Urinary bladder (tissue), 3 donors: ENCODE measurements at regions not wholly inside any gene's neighbourhood (a gene's known extent, or its start where the extent isn't known, plus 50 kb on each side); places are given as distances from the start of the nearest gene placed in this dataset.

ENCODE experiments used
- DNase-seq: peaks from one replicate; pipeline ENCODE4 v3.0.0-alpha.2; 2015; ENCODE audit errors: extremely low spot score
- H3K27ac ChIP-seq: one replicate; pipeline ENCODE4 v1.5.1; 2013; ENCODE audit warnings: low read depth, mild to moderate bottlenecking, moderate library complexity
- H3K36me3 ChIP-seq: one replicate; pipeline ENCODE4 v1.6.1; 2013; ENCODE audit warnings: mild to moderate bottlenecking, moderate library complexity; ENCODE audit not compliant: insufficient read depth
- H3K4me1 ChIP-seq: one replicate; pipeline ENCODE4 v1.6.1; 2013; ENCODE audit warnings: mild to moderate bottlenecking, moderate library complexity; ENCODE audit not compliant: insufficient read depth
- H3K4me3 ChIP-seq: one replicate; pipeline ENCODE4 v1.5.1; 2013; ENCODE audit warnings: low read depth, low read length
- WGBS: extraction: QIAGEN DNeasy Blood & Tissue Kit; methylation state at CpG from one replicate; pipeline ENCODE4 v1.1.7; 2013; 5-methylcytosine and 5-hydroxymethylcytosine counted together
- donor health status: healthy with polysubstance abuse.
- donor health status: healthy.

- H3K4me1 ChIP-seq, result no peaks in the 10 kb centered on the region
- H3K27ac ChIP-seq, result no peak overlapping the region
- WGBS, result 91% methylated on average over 3 of the region's 3 CpGs
- no peaks in the 10 kb centered on the region for H3K36me3 ChIP-seq
- DNase-seq, result no peak
- no peak overlapping the region for H3K4me3 ChIP-seq
Observed at GRCh38 chr15:31444844-31445243, 118.2 kb downstream of the KLF13 start.

- Histone ChIP-seq H3K4me3 (no peak overlapping the region), H3K36me3 (no peaks in the 10 kb centered on the region), H3K27ac (no peak overlapping the region), H3K4me1 (no peaks in the 10 kb centered on the region)
- DNase-seq, result no peak
- 88% methylated on average over 7 of the region's 7 CpGs for WGBS
Observed at GRCh38 chr15:31446546-31446945, 119.9 kb downstream of the KLF13 start.

- H3K27ac ChIP-seq, result no peak overlapping the region
- no peaks in the 10 kb centered on the region for H3K4me1 ChIP-seq
- WGBS, result 72% methylated on average over 8 of the region's 8 CpGs
- no peaks in the 10 kb centered on the region for H3K36me3 ChIP-seq
- no peak overlapping the region for H3K4me3 ChIP-seq
- no peak for DNase-seq
Observed at GRCh38 chr15:31447931-31448634, 121.4 kb downstream of the KLF13 start.

- no peak overlapping the region for H3K4me3 ChIP-seq
- no peak overlapping the region for H3K27ac ChIP-seq
- H3K36me3 ChIP-seq, result no peaks in the 10 kb centered on the region
- no peaks in the 10 kb centered on the region for H3K4me1 ChIP-seq
- no peak for DNase-seq
- 35% methylated on average over 5 of the region's 5 CpGs for WGBS
Observed at GRCh38 chr15:31448635-31448979, 122.0 kb downstream of the KLF13 start.

- no peak for DNase-seq
- Histone ChIP-seq H3K36me3 (no peaks in the 10 kb centered on the region), H3K4me3 (no peak overlapping the region), H3K4me1 (no peaks in the 10 kb centered on the region), H3K27ac (no peak overlapping the region)
- WGBS, result 91% methylated on average over 36 of the region's 36 CpGs
Observed at GRCh38 chr15:31452595-31453557, 126.2 kb downstream of the KLF13 start.

- WGBS, result 96% methylated on average over 29 of the region's 29 CpGs
- Histone ChIP-seq H3K4me3 (no peak overlapping the region), H3K27ac (no peak overlapping the region), H3K36me3 (no peaks in the 10 kb centered on the region), H3K4me1 (no peaks in the 10 kb centered on the region)
- DNase-seq, result no peak
Observed at GRCh38 chr15:31453558-31454318, 127.1 kb downstream of the KLF13 start.

GRCh38 chr15:31455499-31455898, 128.9 kb downstream of the KLF13 start:
- H3K36me3 ChIP-seq, result no peaks in the 10 kb centered on the region
- 79% methylated on average over 1 of the region's 1 CpG for WGBS
- H3K27ac ChIP-seq, result no peak overlapping the region
- no peaks in the 10 kb centered on the region for H3K4me1 ChIP-seq
- no peak overlapping the region for H3K4me3 ChIP-seq
- DNase-seq, result no peak

- 85% methylated on average over 8 of the region's 8 CpGs for WGBS
- H3K4me1 ChIP-seq, result no peaks in the 10 kb centered on the region
- H3K27ac ChIP-seq, result no peak overlapping the region
- DNase-seq, result no peak
- H3K4me3 ChIP-seq, result no peak overlapping the region
- no peaks in the 10 kb centered on the region for H3K36me3 ChIP-seq
Observed at GRCh38 chr15:31456354-31457060, 129.9 kb downstream of the KLF13 start.

GRCh38 chr15:31457161-31457560, 130.5 kb downstream of the KLF13 start:
- H3K4me1 ChIP-seq, result no peaks in the 10 kb centered on the region
- no peak overlapping the region for H3K4me3 ChIP-seq
- no peak for DNase-seq
- H3K36me3 ChIP-seq, result no peaks in the 10 kb centered on the region
- H3K27ac ChIP-seq, result no peak overlapping the region
- 63% methylated on average over 5 of the region's 5 CpGs for WGBS

GRCh38 chr15:31457631-31458526, 131.2 kb downstream of the KLF13 start:
- H3K36me3 ChIP-seq, result no peaks in the 10 kb centered on the region
- 61% methylated on average over 11 of the region's 11 CpGs for WGBS
- no peak for DNase-seq
- no peak overlapping the region for H3K4me3 ChIP-seq
- no peak overlapping the region for H3K27ac ChIP-seq
- no peaks in the 10 kb centered on the region for H3K4me1 ChIP-seq

GRCh38 chr15:31458596-31459399, 132.2 kb downstream of the KLF13 start:
- no peak overlapping the region for H3K4me3 ChIP-seq
- no peak overlapping the region for H3K27ac ChIP-seq
- no peaks in the 10 kb centered on the region for H3K36me3 ChIP-seq
- H3K4me1 ChIP-seq, result no peaks in the 10 kb centered on the region
- no peak for DNase-seq
- 77% methylated on average over 9 of the region's 9 CpGs for WGBS

- Histone ChIP-seq H3K4me3 (no peak overlapping the region), H3K4me1 (no peaks in the 10 kb centered on the region), H3K27ac (no peak overlapping the region), H3K36me3 (no peaks in the 10 kb centered on the region)
- DNase-seq, result no peak
- WGBS, result 79% methylated on average over 1 of the region's 1 CpG
Observed at GRCh38 chr15:31459400-31459748, 132.7 kb downstream of the KLF13 start.
